ENCODE measurements at regions not wholly inside any gene's neighbourhood (a gene's known extent, or its start where the extent isn't known, plus 50 kb on each side); places are given as distances from the start of the nearest gene placed in this dataset.

DNA sequence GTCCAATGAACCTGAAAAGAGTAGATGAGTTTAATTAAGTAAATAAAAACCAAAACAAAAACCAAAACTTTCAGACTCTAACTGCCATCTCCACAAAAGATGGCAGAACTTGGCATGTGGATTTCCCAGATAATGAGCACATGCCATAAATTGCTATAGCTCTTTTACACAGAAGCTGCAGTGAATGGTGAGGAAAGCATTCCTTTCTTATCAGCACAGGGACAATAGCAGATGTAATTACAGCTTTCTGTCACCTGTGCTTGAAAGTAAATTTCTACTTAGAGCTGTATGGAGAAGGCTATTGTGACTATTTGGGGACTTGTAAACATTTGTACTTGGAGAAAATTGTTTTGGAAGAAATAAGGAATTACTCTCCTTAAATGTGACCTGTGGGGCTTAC, 378.4 kb downstream of the RPRM start:
- intact Hi-C loops (cut with DNase I, micrococcal nuclease) = no loop called here
- no peaks in the 10 kb centered on the region for H3K36me3 ChIP-seq (ENCODE audit: low read depth)

DNA sequence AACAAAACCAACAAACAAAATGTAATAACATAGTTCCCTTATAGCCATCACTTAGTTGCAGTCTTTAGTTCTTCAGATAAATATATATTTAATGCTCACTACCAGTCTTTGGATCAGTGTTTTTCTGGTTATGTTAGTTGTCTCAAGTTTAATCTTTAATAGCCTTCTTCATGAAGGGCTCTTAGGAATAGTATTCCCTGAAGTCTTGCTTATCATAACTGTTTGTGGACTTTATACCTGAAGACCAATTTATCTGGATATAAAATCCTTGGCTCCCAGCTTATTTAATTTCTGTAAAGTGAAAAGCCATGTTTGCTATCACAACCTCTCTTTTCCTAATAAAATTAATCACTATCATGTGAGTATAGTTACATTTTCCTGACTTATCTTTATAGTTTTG, 379.7 kb downstream of the ARL6IP6 start:
- Histone ChIP-seq H3K4me3 (no peak overlapping the region), H3K9me3 (no peaks in the 10 kb centered on the region), H3K36me3 (ENCODE audit: low read depth) (no peaks in the 10 kb centered on the region), H3K4me1 (ENCODE audit: low read depth) (peaks cover 16% of the 10 kb centered on the region)
- ATAC-seq (peak; percentile 68), DNase-seq (no peak)
- intact Hi-C loops (cut with DNase I, micrococcal nuclease) = no loop called here
- no peak for TF ChIP-seq CTCF (IDR thresholded peaks at IDR 0.05)

More for the DNA sequence above, 378.4 kb downstream of the RPRM start:
- H3K4me1 ChIP-seq (ENCODE audit: low read depth) = peaks cover 16% of the 10 kb centered on the region
- H3K4me3 ChIP-seq = no peak overlapping the region
- H3K9me3 ChIP-seq = no peaks in the 10 kb centered on the region
- TF ChIP-seq CTCF (IDR thresholded peaks at IDR 0.05) = no peak
- ATAC-seq = peak; percentile 84
- peak in 1 of 3 donors; percentile 11 for DNase-seq

GRCh38 chr2:153096272-153096671, 377.9 kb downstream of the ARL6IP6 start:
- DNase-seq (no peak), ATAC-seq (no peak)
- no peak for TF ChIP-seq CTCF (IDR thresholded peaks at IDR 0.05)
- intact Hi-C loops (cut with DNase I, micrococcal nuclease) = no loop called here
- Histone ChIP-seq H3K4me1 (ENCODE audit: low read depth) (peaks cover 16% of the 10 kb centered on the region), H3K4me3 (no peak overlapping the region), H3K9me3 (no peaks in the 10 kb centered on the region), H3K36me3 (ENCODE audit: low read depth) (no peaks in the 10 kb centered on the region)

GRCh38 chr2:153091344-153091743, 372.9 kb downstream of the ARL6IP6 start:
- no peak for DNase-seq
- intact Hi-C loops (cut with DNase I, micrococcal nuclease) = no loop called here
- no peak overlapping the region for H3K4me3 ChIP-seq
- no peaks in the 10 kb centered on the region for H3K4me1 ChIP-seq (ENCODE audit: low read depth)
- H3K9me3 ChIP-seq = no peaks in the 10 kb centered on the region
- ATAC-seq = no peak
- H3K36me3 ChIP-seq (ENCODE audit: low read depth) = no peaks in the 10 kb centered on the region
- no peak for TF ChIP-seq CTCF (IDR thresholded peaks at IDR 0.05)

GRCh38 chr2:153079315-153079714, 360.9 kb downstream of the ARL6IP6 start:
- no peaks in the 10 kb centered on the region for H3K9me3 ChIP-seq
- TF ChIP-seq CTCF (IDR thresholded peaks at IDR 0.05) = no peak
- peaks cover 6% of the 10 kb centered on the region for H3K4me1 ChIP-seq (ENCODE audit: low read depth)
- intact Hi-C loops (cut with DNase I, micrococcal nuclease) = no loop called here
- DNase-seq (no peak), ATAC-seq (peak; percentile 78)
- no peak overlapping the region for H3K4me3 ChIP-seq
- no peaks in the 10 kb centered on the region for H3K36me3 ChIP-seq (ENCODE audit: low read depth)

- no peak overlapping the region for H3K4me3 ChIP-seq
- no peaks in the 10 kb centered on the region for H3K36me3 ChIP-seq (ENCODE audit: low read depth)
- H3K4me1 ChIP-seq (ENCODE audit: low read depth) = peaks cover 6% of the 10 kb centered on the region
- DNase-seq (no peak), ATAC-seq (peak; percentile 81)
- no peak for TF ChIP-seq CTCF (IDR thresholded peaks at IDR 0.05)
- intact Hi-C loops (cut with DNase I, micrococcal nuclease) = no loop called here
- no peaks in the 10 kb centered on the region for H3K9me3 ChIP-seq
Observed at GRCh38 chr2:153077311-153077710, 358.9 kb downstream of the ARL6IP6 start.

All from mucosa of descending colon (tissue), 3 donors.